ENCODE measurements at regions not wholly inside any gene's neighbourhood (a gene's known extent, or its start where the extent isn't known, plus 50 kb on each side); places are given as distances from the start of the nearest gene placed in this dataset.

- TF ChIP-seq, protein P1, sequence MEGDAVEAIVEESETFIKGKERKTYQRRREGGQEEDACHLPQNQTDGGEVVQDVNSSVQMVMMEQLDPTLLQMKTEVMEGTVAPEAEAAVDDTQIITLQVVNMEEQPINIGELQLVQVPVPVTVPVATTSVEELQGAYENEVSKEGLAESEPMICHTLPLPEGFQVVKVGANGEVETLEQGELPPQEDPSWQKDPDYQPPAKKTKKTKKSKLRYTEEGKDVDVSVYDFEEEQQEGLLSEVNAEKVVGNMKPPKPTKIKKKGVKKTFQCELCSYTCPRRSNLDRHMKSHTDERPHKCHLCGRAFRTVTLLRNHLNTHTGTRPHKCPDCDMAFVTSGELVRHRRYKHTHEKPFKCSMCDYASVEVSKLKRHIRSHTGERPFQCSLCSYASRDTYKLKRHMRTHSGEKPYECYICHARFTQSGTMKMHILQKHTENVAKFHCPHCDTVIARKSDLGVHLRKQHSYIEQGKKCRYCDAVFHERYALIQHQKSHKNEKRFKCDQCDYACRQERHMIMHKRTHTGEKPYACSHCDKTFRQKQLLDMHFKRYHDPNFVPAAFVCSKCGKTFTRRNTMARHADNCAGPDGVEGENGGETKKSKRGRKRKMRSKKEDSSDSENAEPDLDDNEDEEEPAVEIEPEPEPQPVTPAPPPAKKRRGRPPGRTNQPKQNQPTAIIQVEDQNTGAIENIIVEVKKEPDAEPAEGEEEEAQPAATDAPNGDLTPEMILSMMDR (IDR thresholded peaks at IDR 0.05; ENCODE audit: poor library complexity): no peak
- TF ChIP-seq EZH2phosphoT487 (IDR thresholded peaks at IDR 0.05; ENCODE audit: low read depth, severe bottlenecking, unreplicated experiment): no peak
Observed at GRCh38 chr16:65388592-65388991, 266.7 kb upstream of the CDH11 start.
